Prostate gland (tissue), 2 donors: ENCODE measurements at regions not wholly inside any gene's neighbourhood (a gene's known extent, or its start where the extent isn't known, plus 50 kb on each side); places are given as distances from the start of the nearest gene placed in this dataset.

Experiments
- POLR2A ChIP-seq: fragments of 450-650 bp; IDR thresholded peaks from one replicate; pipeline ENCODE4 v1.6.1; 2016; ENCODE audit warnings: antibody characterized with exemption, mild to moderate bottlenecking
- POLR2AphosphoS5 ChIP-seq: sonication (generic); formaldehyde crosslinking; IDR thresholded peaks from one replicate; pipeline ENCODE4 v1.6.1; 2017; ENCODE audit warnings: antibody characterized with exemption
- TF ChIP-seq, protein P1 (sequence below), 4 experiments: fragments of 200-600 bp in 2 of 4; fragments of 450-650 bp in 2 of 4; sonication (generic) in 2 of 4; IDR thresholded peaks; 1 replicate in 3 of 4; 2 replicates in 1 of 4; pipeline ENCODE4 v1.5.1; 2016 to 2019; ENCODE audit warnings: antibody characterized with exemption in 4 of 4, mild to moderate bottlenecking in 2 of 4, moderate library complexity in 2 of 4

- TF ChIP-seq, protein P1, sequence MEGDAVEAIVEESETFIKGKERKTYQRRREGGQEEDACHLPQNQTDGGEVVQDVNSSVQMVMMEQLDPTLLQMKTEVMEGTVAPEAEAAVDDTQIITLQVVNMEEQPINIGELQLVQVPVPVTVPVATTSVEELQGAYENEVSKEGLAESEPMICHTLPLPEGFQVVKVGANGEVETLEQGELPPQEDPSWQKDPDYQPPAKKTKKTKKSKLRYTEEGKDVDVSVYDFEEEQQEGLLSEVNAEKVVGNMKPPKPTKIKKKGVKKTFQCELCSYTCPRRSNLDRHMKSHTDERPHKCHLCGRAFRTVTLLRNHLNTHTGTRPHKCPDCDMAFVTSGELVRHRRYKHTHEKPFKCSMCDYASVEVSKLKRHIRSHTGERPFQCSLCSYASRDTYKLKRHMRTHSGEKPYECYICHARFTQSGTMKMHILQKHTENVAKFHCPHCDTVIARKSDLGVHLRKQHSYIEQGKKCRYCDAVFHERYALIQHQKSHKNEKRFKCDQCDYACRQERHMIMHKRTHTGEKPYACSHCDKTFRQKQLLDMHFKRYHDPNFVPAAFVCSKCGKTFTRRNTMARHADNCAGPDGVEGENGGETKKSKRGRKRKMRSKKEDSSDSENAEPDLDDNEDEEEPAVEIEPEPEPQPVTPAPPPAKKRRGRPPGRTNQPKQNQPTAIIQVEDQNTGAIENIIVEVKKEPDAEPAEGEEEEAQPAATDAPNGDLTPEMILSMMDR (IDR thresholded peaks at IDR 0.05) = no peak
- TF ChIP-seq POLR2A (no peak), POLR2AphosphoS5 (no peak)
Measured at GRCh38 chr7:96942112-96942511, 63.2 kb upstream of the DLX6 start.
